Chondrocyte (in vitro differentiated cells): ENCODE measurements at regions not wholly inside any gene's neighbourhood (a gene's known extent, or its start where the extent isn't known, plus 50 kb on each side); places are given as distances from the start of the nearest gene placed in this dataset.

ENCODE experiments used
- DNase-seq: peaks from one replicate; pipeline ENCODE4 v3.0.0; 2021; ENCODE audit warnings: mixed read lengths, low spot score
- H3K27ac Mint-ChIP-seq: one replicate; pipeline ENCODE4 v1.8.0; 2021; ENCODE audit warnings: mild to moderate bottlenecking, moderate library complexity, mixed read lengths; ENCODE audit not compliant: unreplicated experiment
- H3K27me3 Mint-ChIP-seq: 2 replicates; pipeline ENCODE4 v1.8.0; 2021; ENCODE audit warnings: low read depth, mixed read lengths
- H3K36me3 Mint-ChIP-seq: 2 replicates; pipeline ENCODE4 v1.8.0; 2021; ENCODE audit warnings: low read depth, mixed read lengths
- H3K4me1 Mint-ChIP-seq: 2 replicates; pipeline ENCODE4 v1.8.0; 2021; ENCODE audit warnings: low read depth, mild to moderate bottlenecking, mixed read lengths
- H3K4me3 Mint-ChIP-seq: one replicate; pipeline ENCODE4 v1.8.0; 2021; ENCODE audit warnings: mild to moderate bottlenecking, moderate library complexity, mixed read lengths; ENCODE audit not compliant: unreplicated experiment
- H3K9me3 Mint-ChIP-seq: 2 replicates; pipeline ENCODE4 v1.8.0; 2021; ENCODE audit warnings: low read depth, mixed read lengths
- TF ChIP-seq, protein P1 (sequence below): fragments of 200-600 bp; sonication (generic); IDR thresholded peaks from 2 replicates; pipeline ENCODE4 v1.5.0; 2021; ENCODE audit warnings: antibody characterized with exemption, mild to moderate bottlenecking, moderate library complexity

DNA sequence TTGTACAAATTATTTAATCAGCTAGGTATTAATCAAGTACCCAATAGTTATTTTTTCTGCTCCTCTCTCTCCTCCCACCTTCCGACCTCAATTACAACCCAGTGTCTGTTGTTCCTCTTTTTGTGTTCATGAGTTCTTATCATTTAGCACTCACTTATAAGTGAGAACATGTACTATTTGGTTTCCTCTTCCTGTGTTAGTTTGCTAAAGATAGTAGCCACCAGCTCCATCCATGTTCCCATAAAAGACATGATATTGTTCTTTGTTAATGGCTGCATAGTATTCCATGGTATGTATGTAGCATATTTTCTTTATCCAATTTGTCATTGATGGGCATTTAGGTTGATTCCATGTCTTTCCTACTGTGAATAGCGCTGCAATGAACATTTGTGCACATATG is 652.8 kb upstream of the CITED2 start:
- H3K27me3 Mint-ChIP-seq = no peaks in the 10 kb centered on the region
- peaks cover 6% of the 10 kb centered on the region for H3K36me3 Mint-ChIP-seq

DNA sequence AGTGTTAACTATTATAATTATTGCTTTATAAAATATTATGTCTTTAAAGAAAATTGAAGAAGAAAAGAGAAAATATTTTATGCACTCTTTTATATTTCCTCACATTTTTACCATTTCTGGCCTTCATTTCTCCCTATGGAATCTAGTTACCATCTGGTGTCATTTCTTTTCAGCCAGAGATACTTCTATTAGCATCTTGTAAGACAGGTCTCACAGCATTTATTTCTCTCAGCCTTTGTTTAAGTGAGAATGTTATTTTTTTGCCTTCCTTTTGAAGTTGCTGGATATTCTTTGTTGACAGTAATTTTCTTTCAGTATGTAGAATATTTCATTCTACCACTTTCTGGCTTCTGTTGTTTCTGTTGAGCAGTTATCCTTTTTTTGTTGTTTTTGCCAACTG is 652.1 kb upstream of the CITED2 start:
- TF ChIP-seq, protein P1, sequence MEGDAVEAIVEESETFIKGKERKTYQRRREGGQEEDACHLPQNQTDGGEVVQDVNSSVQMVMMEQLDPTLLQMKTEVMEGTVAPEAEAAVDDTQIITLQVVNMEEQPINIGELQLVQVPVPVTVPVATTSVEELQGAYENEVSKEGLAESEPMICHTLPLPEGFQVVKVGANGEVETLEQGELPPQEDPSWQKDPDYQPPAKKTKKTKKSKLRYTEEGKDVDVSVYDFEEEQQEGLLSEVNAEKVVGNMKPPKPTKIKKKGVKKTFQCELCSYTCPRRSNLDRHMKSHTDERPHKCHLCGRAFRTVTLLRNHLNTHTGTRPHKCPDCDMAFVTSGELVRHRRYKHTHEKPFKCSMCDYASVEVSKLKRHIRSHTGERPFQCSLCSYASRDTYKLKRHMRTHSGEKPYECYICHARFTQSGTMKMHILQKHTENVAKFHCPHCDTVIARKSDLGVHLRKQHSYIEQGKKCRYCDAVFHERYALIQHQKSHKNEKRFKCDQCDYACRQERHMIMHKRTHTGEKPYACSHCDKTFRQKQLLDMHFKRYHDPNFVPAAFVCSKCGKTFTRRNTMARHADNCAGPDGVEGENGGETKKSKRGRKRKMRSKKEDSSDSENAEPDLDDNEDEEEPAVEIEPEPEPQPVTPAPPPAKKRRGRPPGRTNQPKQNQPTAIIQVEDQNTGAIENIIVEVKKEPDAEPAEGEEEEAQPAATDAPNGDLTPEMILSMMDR = no peak
- Mint-ChIP-seq H3K4me3 (no peak overlapping the region), H3K4me1 (no peaks in the 10 kb centered on the region), H3K27ac (no peak overlapping the region), H3K9me3 (peaks cover 26% of the 10 kb centered on the region), H3K36me3 (peaks cover 6% of the 10 kb centered on the region), H3K27me3 (no peaks in the 10 kb centered on the region)
- DNase-seq = no peak

More for the DNA sequence above, 652.8 kb upstream of the CITED2 start:
- TF ChIP-seq, protein P1 = no peak
- no peak overlapping the region for H3K27ac Mint-ChIP-seq
- DNase-seq = no peak
- H3K4me1 Mint-ChIP-seq = no peaks in the 10 kb centered on the region
- H3K4me3 Mint-ChIP-seq = no peak overlapping the region
- H3K9me3 Mint-ChIP-seq = peaks cover 24% of the 10 kb centered on the region

DNA sequence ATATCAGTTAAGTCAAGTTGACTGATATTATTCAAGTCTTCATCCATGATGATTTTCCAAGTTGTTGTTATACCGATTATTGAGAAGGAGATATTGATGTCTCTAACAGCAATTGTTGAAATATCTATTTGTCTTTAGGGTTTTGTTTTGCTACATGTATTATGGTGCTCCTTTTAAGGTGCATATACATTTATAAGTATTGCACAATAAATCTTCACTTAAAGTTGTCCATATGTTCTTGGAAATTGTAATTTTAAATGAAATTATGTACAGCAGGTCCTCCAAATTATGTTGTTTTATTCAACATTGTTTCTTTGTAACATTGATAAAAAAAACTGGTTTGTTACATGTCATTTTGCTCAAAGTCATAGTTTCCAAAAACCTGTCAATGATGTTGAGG is 650.7 kb upstream of the CITED2 start:
- Mint-ChIP-seq H3K9me3 (peaks cover 37% of the 10 kb centered on the region), H3K36me3 (peaks cover 12% of the 10 kb centered on the region), H3K4me1 (no peaks in the 10 kb centered on the region), H3K27ac (no peak overlapping the region), H3K4me3 (no peak overlapping the region), H3K27me3 (no peaks in the 10 kb centered on the region)
- TF ChIP-seq, protein P1 = no peak
- DNase-seq = no peak

DNA sequence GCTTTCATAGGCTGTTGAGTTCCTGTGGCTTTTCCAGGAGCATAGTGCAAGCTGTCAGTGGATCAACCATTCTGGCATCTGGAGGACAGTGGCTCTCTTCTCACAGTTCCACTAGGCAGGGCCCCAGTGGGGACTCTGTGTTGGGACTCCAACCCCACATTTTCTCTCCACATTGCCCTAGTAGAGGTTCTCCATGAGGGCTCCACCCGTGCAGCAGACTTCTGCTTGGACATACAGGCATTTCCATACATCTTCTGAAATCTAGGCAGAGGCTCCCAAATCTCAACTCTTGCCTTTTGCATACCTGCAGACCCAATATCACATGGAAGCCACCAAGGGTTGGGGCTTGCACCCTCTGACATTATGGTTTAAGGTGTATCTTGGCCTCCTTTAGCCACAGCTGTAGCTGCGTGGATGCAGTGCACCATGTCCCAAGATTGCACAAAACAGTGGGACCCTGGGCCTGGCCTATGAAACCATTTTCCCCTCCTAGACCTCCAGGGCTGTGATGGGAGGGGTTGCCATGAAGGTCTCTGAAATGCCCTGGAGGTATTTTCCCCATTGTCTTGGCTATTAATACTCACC is 645.9 kb upstream of the CITED2 start:
- Mint-ChIP-seq H3K36me3 (peaks cover 6% of the 10 kb centered on the region), H3K9me3 (peaks cover 27% of the 10 kb centered on the region), H3K4me3 (no peak overlapping the region), H3K27ac (no peak overlapping the region), H3K27me3 (no peaks in the 10 kb centered on the region), H3K4me1 (no peaks in the 10 kb centered on the region)
- TF ChIP-seq, protein P1 = no peak
- DNase-seq = no peak

DNA sequence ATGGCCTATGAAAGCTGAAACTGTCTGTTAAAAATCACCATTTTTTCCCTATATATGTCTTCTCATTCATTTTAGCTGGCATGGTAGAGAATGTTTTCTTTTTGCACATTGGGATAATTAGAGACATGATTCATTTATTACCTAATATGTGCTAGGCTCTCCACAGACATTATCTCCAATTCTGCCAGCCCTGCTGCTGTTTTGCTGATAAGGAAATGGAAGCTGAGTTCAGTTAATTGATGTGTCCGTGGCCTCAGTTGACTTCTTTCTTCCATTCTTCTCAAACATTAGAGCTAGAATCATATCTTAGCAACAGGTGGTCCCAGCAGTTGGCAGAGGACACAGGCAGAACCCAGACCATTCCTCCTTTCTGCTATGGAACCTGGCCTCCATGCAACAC is 644.1 kb upstream of the CITED2 start:
- Mint-ChIP-seq H3K9me3 (peaks cover 29% of the 10 kb centered on the region), H3K27ac (no peak overlapping the region), H3K27me3 (no peaks in the 10 kb centered on the region), H3K36me3 (peaks cover 6% of the 10 kb centered on the region), H3K4me3 (no peak overlapping the region), H3K4me1 (no peaks in the 10 kb centered on the region)
- TF ChIP-seq, protein P1 = no peak
- DNase-seq = no peak
